OCI-LY3 (cell line): ENCODE measurements at regions not wholly inside any gene's neighbourhood (a gene's known extent, or its start where the extent isn't known, plus 50 kb on each side); places are given as distances from the start of the nearest gene placed in this dataset.

Source experiments
- H2AFZ ChIP-seq: fragments of 200-600, 300-600 bp; shearing (Covaris generic); 2 replicates; pipeline ENCODE4 v1.6.0; 2014; ENCODE audit warnings: antibody characterized with exemption, low read depth, low read length
- H3K27ac ChIP-seq: fragments of 200-600, 300-600 bp; sonication (generic); 2 replicates; pipeline ENCODE4 v1.5.1; 2014; ENCODE audit warnings: mild to moderate bottlenecking, low read length, moderate library complexity, mixed read lengths
- H3K27me3 ChIP-seq: fragments of 200-600, 300-600 bp; sonication (generic); 2 replicates; pipeline ENCODE4 v1.6.1; 2014; ENCODE audit warnings: low read depth, low read length, mixed read lengths
- H3K36me3 ChIP-seq: fragments of 200-600, 300-600 bp; sonication (generic); replicated peaks from 2 replicates; pipeline ENCODE3; 2014; ENCODE audit warnings: low read depth, low read length, mixed read lengths
- H3K4me1 ChIP-seq: fragments of 300-600, 200-600 bp; sonication (generic); 2 replicates; pipeline ENCODE4 v1.6.1; 2014; ENCODE audit warnings: low read length, mixed read lengths
- H3K4me2 ChIP-seq: fragments of 200-600, 300-600 bp; sonication (generic); 2 replicates; pipeline ENCODE4 v1.6.1; 2014; ENCODE audit warnings: low read length, mixed read lengths
- H3K4me3 ChIP-seq: fragments of 300-600, 200-600 bp; sonication (generic); 2 replicates; pipeline ENCODE4 v1.5.1; 2014; ENCODE audit warnings: antibody characterized with exemption, mild to moderate bottlenecking, low read length, moderate library complexity
- H3K79me2 ChIP-seq: fragments of 300-600, 200-600 bp; shearing (Covaris generic); 2 replicates; pipeline ENCODE4 v1.6.1; 2014; ENCODE audit warnings: mild to moderate bottlenecking, low read length, mixed read lengths
- H3K9ac ChIP-seq: fragments of 300-600, 200-600 bp; shearing (Covaris generic); 2 replicates; pipeline ENCODE4 v1.6.0; 2014; ENCODE audit warnings: mild to moderate bottlenecking, low read length, moderate library complexity
- H3K9me3 ChIP-seq: fragments of 200-600, 300-600 bp; shearing (Covaris generic); 2 replicates; pipeline ENCODE4 v1.6.1; 2014; ENCODE audit warnings: low read length, mixed read lengths; ENCODE audit not compliant: insufficient read depth
- H4K20me1 ChIP-seq: fragments of 200-600, 300-600 bp; sonication (generic); 2 replicates; pipeline ENCODE4 v1.6.1; 2016; ENCODE audit warnings: low read length, mixed read lengths; ENCODE audit not compliant: insufficient read depth
- CTCF ChIP-seq: fragments of 200-600, 300-600 bp; sonication (generic); IDR thresholded peaks from 2 replicates; pipeline ENCODE4 v1.5.1; 2014; ENCODE audit warnings: antibody characterized with exemption, low read length, low read depth
- EZH2phosphoT487 ChIP-seq: fragments of 200-600 bp; shearing (Covaris generic); IDR thresholded peaks from 2 replicates; pipeline ENCODE4 v1.6.1; 2018; ENCODE audit warnings: antibody characterized with exemption, mixed run types, low read depth

GRCh38 chr22:48459259-48459658 is 1368.4 kb downstream of the BRD1 start:
- TF ChIP-seq CTCF (no peak), EZH2phosphoT487 (no peak)
- H3K9me3 ChIP-seq = no peaks in the 10 kb centered on the region
- H3K9ac ChIP-seq = no peak overlapping the region

DNA sequence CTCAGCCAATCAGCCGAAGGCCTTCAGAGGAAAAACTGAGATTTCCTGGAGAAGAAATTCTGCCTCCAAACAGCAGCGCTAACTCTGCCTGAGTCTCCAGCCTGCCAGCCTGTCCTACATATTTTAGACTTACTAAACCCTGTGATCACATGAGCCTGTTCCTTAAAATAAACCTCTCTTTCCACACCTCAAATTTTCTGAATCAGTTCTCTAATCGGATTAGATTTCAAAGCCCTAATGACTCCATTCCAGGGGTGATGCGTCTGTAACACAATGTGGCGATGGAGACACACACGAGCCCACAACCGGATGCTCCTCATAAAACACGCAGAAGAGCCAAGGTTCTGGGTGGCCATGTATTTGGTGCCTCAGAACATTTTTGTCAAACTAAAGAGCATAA is 1371.2 kb downstream of the BRD1 start:
- no peaks in the 10 kb centered on the region for H3K9me3 ChIP-seq

More at GRCh38 chr22:48459259-48459658, 1368.4 kb downstream of the BRD1 start:
- H3K4me2 ChIP-seq = no peak overlapping the region
- peaks cover 37% of the 10 kb centered on the region for H3K27me3 ChIP-seq
- H3K4me1 ChIP-seq = no peaks in the 10 kb centered on the region
- H3K4me3 ChIP-seq = no peak overlapping the region
- no peaks in the 10 kb centered on the region for H3K79me2 ChIP-seq
- no peaks in the 10 kb centered on the region for H4K20me1 ChIP-seq
- no peak overlapping the region for H2AFZ ChIP-seq
- H3K27ac ChIP-seq = no peak overlapping the region
- no peaks in the 10 kb centered on the region for H3K36me3 ChIP-seq

GRCh38 chr22:48453751-48454485 is 1373.8 kb downstream of the BRD1 start:
- TF ChIP-seq CTCF (no peak), EZH2phosphoT487 (no peak)
- H3K27ac ChIP-seq = no peak overlapping the region
- H3K9me3 ChIP-seq = no peaks in the 10 kb centered on the region
- no peaks in the 10 kb centered on the region for H3K36me3 ChIP-seq
- peaks cover 23% of the 10 kb centered on the region; the same call in 1 of the 2 replicates for H4K20me1 ChIP-seq
- no peak overlapping the region for H3K4me2 ChIP-seq
- peaks cover 47% of the 10 kb centered on the region; the same call in 1 of the 2 replicates for H3K27me3 ChIP-seq
- H3K4me3 ChIP-seq = no peak overlapping the region
- peaks cover 5% of the 10 kb centered on the region for H3K4me1 ChIP-seq
- H3K79me2 ChIP-seq = no peaks in the 10 kb centered on the region
- no peak overlapping the region for H3K9ac ChIP-seq
- no peak overlapping the region for H2AFZ ChIP-seq

More for the DNA sequence above, 1371.2 kb downstream of the BRD1 start:
- Histone ChIP-seq H3K4me3 (no peak overlapping the region), H4K20me1 (peaks cover 15% of the 10 kb centered on the region; the same call in 1 of the 2 replicates), H3K4me1 (no peaks in the 10 kb centered on the region), H3K27ac (no peak overlapping the region), H3K27me3 (peaks cover 42% of the 10 kb centered on the region; the same call in 1 of the 2 replicates), H3K4me2 (no peak overlapping the region), H2AFZ (no peak overlapping the region), H3K9ac (no peak overlapping the region), H3K36me3 (no peaks in the 10 kb centered on the region), H3K79me2 (no peaks in the 10 kb centered on the region)
- TF ChIP-seq EZH2phosphoT487 (no peak), CTCF (no peak)

- Histone ChIP-seq H3K4me2 (no peak overlapping the region), H3K79me2 (no peaks in the 10 kb centered on the region), H3K36me3 (no peaks in the 10 kb centered on the region), H3K4me3 (no peak overlapping the region), H3K4me1 (peaks cover 5% of the 10 kb centered on the region), H2AFZ (no peak overlapping the region), H3K9ac (no peak overlapping the region), H3K27me3 (peaks cover 55% of the 10 kb centered on the region), H3K9me3 (no peaks in the 10 kb centered on the region), H3K27ac (no peak overlapping the region), H4K20me1 (peaks cover 23% of the 10 kb centered on the region; the same call in 1 of the 2 replicates)
- no peak for TF ChIP-seq EZH2phosphoT487
- TF ChIP-seq CTCF = no peak
Measured at GRCh38 chr22:48453171-48453570, 1374.5 kb downstream of the BRD1 start.
